ENCODE measurements at regions not wholly inside any gene's neighbourhood (a gene's known extent, or its start where the extent isn't known, plus 50 kb on each side); places are given as distances from the start of the nearest gene placed in this dataset.

- Histone ChIP-seq H3K36me3 (replicated peaks in 1 of 2; ENCODE audit: control insufficient read depth in 1 of 2, insufficient read depth in 2 of 2, low read length in 2 of 2) (no peaks in the 10 kb centered on the region), H3K4me1 (ENCODE audit: control insufficient read depth in 1 of 2, insufficient read depth in 2 of 2, low read length in 2 of 2) (no peaks in the 10 kb centered on the region), H3K27me3 (ENCODE audit: control insufficient read depth in 2 of 2, insufficient read depth in 2 of 2, low read length in 2 of 2) (no peaks in the 10 kb centered on the region), H3K9me3 (replicated peaks in 1 of 2; ENCODE audit: control insufficient read depth in 1 of 2, insufficient read depth in 1 of 2, low read length in 2 of 2) (peaks cover 11 to 16% of the 10 kb centered on the region in 2 donors), H3K9ac (ENCODE audit: insufficient read depth, low read length, poor library complexity, severe bottlenecking) (no peak overlapping the region), H3K79me2 (ENCODE audit: insufficient read depth, low read length) (no peaks in the 10 kb centered on the region), H3K4me3 (replicated peaks in 1 of 3; ENCODE audit: low read depth in 2 of 3, low read length in 3 of 3) (no peak overlapping the region), H2AFZ (ENCODE audit: insufficient read depth, low read depth, low read length, poor library complexity, severe bottlenecking) (no peak overlapping the region), H3K27ac (ENCODE audit: low read depth in 1 of 2, low read length in 2 of 2) (no peak overlapping the region), H4K20me1 (ENCODE audit: insufficient read depth, low read length) (no peaks in the 10 kb centered on the region), H3K4me2 (replicated peaks; ENCODE audit: extremely low read depth, low read length, poor library complexity, severe bottlenecking) (no peak overlapping the region)
- Mint-ChIP-seq H3K4me1 (no peaks in the 10 kb centered on the region), H3K36me3 (no peaks in the 10 kb centered on the region), H3K9me3 (peaks cover 6 to 23% (median 18%) of the 10 kb centered on the region in 7 donors), H3K4me3 (no peak overlapping the region), H3K27me3 (ENCODE audit: low read depth in 3 of 3) (peaks cover 0 to 2% (median under 1%) of the 10 kb centered on the region in 3 donors), H3K27ac (no peak overlapping the region)
- DNase-seq = no peak
- no peak for TF ChIP-seq CTCF (IDR thresholded peaks at IDR 0.05)
- intact Hi-C loops (cut with micrococcal nuclease) = no loop called here
These were observed 385.3 kb upstream of the RIOK2 start for GRCh38 chr5:97568382-97568781.

GRCh38 chr5:97570242-97570641 is 387.2 kb upstream of the RIOK2 start:
- Histone ChIP-seq H3K4me2 (replicated peaks; ENCODE audit: extremely low read depth, low read length, poor library complexity, severe bottlenecking) (no peak overlapping the region), H3K9ac (ENCODE audit: insufficient read depth, low read length, poor library complexity, severe bottlenecking) (no peak overlapping the region), H3K4me1 (ENCODE audit: control insufficient read depth in 1 of 2, insufficient read depth in 2 of 2, low read length in 2 of 2) (no peaks in the 10 kb centered on the region), H3K4me3 (replicated peaks in 1 of 3; ENCODE audit: low read depth in 2 of 3, low read length in 3 of 3) (no peak overlapping the region), H3K27ac (ENCODE audit: low read depth in 1 of 2, low read length in 2 of 2) (no peak overlapping the region), H3K9me3 (replicated peaks in 1 of 2; ENCODE audit: control insufficient read depth in 1 of 2, insufficient read depth in 1 of 2, low read length in 2 of 2) (peaks cover 11 to 16% of the 10 kb centered on the region in 2 donors), H2AFZ (ENCODE audit: insufficient read depth, low read depth, low read length, poor library complexity, severe bottlenecking) (no peak overlapping the region), H3K27me3 (ENCODE audit: control insufficient read depth in 2 of 2, insufficient read depth in 2 of 2, low read length in 2 of 2) (no peaks in the 10 kb centered on the region), H3K79me2 (ENCODE audit: insufficient read depth, low read length) (no peaks in the 10 kb centered on the region), H3K36me3 (replicated peaks in 1 of 2; ENCODE audit: control insufficient read depth in 1 of 2, insufficient read depth in 2 of 2, low read length in 2 of 2) (no peaks in the 10 kb centered on the region), H4K20me1 (ENCODE audit: insufficient read depth, low read length) (no peaks in the 10 kb centered on the region)
- peaks cover 0 to 2% (median 0%) of the 10 kb centered on the region in 3 donors for H3K27me3 Mint-ChIP-seq (ENCODE audit: low read depth in 3 of 3)
- intact Hi-C loops (cut with micrococcal nuclease) = no loop called here
- H3K36me3 Mint-ChIP-seq = no peaks in the 10 kb centered on the region
- no peak overlapping the region for H3K4me3 Mint-ChIP-seq
- TF ChIP-seq CTCF (IDR thresholded peaks at IDR 0.05) = no peak
- H3K4me1 Mint-ChIP-seq = no peaks in the 10 kb centered on the region
- no peak for DNase-seq
- peaks cover 4 to 20% (median 14%) of the 10 kb centered on the region in 7 donors for H3K9me3 Mint-ChIP-seq
- no peak overlapping the region for H3K27ac Mint-ChIP-seq
- 100% methylated on average over 1 of the region's 1 CpG for WGBS (ENCODE audit: insufficient coverage)
